EH (cell line): ENCODE measurements at regions not wholly inside any gene's neighbourhood (a gene's known extent, or its start where the extent isn't known, plus 50 kb on each side); places are given as distances from the start of the nearest gene placed in this dataset.

Experiments
- DNase-seq: peaks from one replicate; pipeline ENCODE4 v3.0.0-alpha.2; 2015; ENCODE audit warnings: low read depth

DNA sequence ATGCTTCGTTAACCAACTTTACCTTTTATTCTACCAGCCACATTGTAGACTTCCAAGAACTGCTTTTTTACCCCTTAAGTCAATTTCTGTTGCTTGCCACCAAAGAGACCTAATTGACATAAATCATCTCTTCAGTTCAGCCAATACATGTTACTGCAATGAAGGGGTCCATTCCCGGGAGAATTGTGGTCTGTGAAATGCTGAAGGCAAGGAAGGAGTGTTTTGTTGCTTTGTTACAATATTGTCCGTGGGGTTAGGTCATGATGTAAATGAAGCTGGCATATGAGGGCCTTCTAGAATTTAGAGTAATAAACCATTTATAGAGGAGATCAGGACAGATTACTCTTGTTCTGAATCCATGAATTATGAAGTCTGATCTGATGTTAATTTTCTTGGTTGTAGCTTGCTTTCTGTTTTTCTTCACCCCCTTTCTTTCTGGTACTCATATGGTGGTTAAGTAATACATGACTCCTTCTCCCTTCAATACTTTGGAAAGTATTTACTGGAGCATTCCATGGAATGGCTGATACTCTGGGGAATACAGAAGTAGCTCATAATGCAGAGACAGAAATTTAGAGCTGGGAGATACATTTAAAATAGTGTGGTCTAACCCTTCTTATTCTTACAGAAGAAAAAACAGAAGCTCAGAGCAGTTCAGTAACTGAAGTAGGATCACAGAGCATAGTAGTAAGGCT lies 297.0 kb upstream of the CLINT1 start:
- no peak for DNase-seq

DNA sequence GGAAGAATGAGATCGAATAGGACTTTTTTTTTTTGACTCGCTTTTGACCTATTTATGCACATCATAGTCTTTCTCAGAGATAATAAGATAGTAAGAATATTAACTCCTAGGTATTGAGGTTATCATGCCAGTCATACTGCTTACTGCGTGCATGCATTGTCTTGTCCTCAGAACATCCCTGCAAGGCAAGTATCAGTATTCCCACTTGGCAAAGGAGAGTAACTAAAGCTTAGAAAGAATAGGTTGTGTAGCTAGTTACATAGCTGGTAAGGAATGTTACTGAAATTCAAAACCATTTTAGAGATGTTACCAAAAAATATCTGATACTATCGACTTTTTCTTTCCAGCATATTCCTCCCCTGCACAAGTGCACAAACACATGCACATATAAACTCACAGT lies 296.1 kb upstream of the CLINT1 start:
- DNase-seq: no peak

DNA sequence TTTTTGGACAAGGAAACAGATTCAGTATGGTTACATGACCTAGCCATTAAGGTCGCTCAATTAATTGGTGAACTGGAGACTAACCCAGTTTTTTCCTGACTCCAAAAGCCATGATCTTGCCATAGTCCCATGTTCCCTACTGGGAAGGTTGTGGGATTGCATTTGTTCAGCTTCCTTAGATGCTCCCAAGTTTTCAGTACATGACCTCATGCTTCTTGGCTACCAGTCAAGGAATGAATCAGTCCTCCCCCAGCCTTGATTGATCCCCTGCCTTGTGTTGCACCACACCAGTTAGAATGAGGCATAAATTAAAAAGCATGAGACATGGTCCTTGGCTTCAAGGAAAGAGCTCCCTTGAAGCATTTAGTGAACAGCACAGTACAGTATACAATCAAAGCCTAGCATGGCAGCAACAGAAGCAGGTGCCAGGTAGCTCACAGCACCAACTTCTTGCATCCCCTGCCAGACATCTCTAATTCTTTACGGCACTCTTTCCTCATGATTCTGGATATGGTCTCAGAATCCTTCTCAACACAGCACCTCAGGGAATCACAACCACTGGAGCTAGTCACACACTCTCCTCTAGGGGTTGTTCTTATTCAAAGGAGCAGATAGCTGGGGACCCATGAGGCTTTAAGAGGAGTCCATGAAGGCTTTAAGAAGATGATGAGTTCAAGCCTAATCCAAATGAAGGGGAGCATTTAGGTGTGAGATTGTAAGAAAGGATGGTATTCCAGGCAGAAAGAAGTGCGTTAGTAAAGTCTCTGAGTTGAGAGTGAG lies 295.5 kb upstream of the CLINT1 start:
- DNase-seq: peak; percentile 74

DNA sequence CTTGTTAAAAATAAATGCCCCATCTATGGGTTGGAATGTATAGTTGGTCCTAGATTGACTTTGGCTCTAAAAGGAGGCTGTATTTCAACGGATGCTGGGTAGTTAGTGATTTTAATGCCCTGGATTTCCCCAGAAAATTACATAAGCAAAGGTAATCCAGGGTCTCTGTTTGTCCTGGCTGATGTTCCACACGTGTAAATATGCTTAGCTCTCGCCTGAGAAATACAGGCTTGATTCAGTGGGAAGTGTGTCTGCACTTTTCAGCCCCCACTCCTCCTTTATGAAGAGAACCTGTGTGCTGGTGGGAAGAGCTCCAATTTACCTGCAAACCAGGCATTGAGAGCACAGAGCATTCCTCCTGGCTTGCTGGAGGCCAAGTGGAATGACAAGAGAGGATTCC lies 294.6 kb upstream of the CLINT1 start:
- no peak for DNase-seq

DNA sequence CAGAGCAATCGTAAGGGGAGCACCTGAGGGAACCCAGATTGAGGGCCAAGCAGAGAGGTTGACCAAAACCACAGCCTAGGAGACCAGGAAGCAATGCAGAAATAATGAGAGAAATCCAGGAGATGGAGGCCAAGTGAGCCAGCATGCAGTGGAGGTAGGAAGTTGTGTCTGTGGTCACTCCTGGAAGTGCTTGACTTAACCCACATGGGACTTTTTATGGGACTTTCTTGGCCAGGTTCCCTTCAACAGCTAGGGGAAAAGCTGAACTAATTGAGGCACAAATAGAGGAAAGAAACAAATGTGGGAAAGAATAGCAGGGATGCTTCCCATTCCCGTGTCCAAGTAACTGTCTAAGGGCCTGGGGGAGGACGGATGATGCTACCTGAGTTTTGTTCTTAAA lies 293.2 kb upstream of the CLINT1 start:
- peak; percentile 21 for DNase-seq

DNA sequence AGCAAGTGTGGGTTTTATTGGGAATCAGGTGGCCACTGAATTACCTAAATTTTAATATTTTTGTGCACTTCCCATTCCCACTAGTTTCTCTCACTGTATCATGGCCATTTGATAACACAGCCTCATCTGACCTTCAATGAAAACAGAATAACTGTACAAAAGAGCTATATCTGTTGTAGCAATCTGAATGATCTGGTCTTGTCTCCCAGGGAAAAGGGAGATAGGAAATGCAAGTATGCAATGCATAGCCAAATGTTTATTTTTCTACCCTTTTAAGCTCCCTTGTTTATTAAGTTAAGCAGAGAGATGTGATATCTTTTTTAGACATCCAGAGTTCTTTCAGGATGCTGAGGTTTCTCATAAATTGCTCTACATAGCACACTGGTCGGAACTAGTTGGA lies 288.3 kb upstream of the CLINT1 start:
- DNase-seq: peak; percentile 45

DNA sequence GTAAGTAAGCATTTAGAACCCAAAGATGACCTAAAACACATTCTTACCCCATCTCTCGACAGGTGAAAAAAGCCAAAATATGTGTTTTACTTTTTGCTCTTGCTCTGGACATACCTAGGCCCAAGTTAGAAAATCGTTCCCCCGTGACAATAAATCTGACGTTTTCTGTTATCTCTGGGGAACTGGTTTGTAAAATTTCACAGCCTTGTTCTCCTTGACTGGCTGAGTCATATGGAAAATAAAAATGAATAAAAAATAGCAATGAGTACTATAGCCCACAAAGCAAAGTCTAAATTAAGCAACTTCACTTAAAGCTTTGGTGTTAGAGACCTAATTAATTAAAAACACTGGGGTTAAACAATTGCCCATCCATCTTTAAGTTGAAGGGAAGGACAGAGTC lies 286.9 kb upstream of the CLINT1 start:
- no peak for DNase-seq

DNA sequence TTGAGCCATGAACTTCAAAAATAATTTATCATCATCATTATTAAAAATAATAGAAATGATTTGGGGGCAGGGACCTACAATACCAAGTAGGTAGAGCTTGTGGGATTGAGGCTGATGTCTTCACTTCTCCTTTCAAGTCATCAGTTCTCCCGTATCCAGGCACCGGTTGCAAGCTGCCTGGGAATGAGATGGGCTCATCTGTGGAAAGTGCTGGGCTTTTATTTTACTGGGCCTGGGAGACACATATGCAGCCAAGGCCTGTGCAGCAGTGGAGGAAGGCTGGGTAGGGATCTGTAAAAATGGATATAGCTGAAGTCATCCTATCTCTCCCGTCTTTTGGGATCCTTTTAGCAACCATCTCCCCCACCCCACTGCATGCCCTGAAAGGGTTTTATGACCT lies 284.1 kb upstream of the CLINT1 start:
- no peak for DNase-seq

DNA sequence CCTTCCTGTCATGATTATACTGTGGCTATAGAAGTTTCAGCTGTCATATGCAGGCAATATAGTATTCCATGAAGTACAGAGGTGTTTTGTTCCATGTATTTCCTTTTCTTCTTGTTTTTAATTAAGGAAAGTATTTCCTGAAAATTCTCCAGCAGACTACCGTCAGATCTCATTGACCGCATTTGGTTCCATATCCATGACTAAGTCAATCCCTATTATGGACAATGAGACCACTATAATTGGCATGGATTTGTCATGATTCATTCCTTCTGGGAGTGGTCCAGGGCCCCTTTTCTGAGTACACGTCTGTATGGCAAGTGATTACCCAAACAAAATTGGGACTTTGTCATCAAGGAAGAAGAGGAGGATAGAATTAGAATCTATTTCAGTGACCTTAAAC lies 283.2 kb upstream of the CLINT1 start:
- peak; percentile 41 for DNase-seq

DNA sequence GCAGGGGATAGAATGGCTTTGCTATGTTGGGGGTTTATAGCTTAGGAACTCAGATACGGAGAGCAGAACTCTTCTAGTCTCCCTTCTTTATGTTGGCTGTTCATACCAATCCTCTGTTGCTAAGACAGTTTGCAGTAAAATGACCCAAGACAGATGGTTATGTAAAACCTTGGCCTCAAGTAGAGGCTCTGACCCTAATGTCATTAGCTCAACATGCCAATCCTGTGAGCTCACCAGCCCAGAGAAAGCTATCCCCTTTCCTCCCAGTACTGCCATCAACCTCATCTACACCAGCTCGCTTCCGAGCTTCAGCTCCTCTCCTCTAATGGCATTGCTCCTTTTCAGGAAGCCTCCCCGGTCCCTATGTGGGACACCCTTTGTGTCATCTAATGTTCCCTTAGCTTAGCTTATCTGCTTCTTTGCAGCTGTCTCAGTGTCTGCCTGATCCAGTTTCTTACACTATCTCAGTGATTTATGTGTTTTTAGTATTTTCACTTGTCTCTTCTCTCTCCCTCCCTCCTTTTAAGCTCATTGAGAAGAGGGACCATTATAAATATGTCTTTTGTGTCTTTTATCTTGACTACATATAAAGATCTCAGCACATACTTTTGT lies 281.3 kb upstream of the CLINT1 start:
- DNase-seq: peak; percentile 70

DNA sequence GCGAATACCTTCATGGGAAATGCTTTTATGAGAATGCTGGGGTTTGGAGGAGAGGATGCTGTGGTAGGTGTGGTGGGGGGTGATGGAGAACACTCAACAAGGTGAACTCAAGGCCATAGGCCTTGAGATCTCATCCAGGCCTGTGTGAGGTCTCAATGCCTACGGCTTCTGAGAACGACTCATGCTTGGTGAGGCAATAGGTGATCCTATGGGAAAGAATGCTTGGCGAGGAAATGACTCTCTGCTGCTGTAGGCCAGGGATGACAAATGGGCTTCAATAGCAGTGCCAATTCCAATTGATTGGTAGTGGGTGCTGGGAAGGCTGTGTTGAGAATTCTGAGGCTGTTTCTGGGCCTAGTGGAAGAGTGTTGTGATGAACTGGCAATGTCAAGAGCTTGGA lies 280.2 kb upstream of the CLINT1 start:
- peak; percentile 66 for DNase-seq

DNA sequence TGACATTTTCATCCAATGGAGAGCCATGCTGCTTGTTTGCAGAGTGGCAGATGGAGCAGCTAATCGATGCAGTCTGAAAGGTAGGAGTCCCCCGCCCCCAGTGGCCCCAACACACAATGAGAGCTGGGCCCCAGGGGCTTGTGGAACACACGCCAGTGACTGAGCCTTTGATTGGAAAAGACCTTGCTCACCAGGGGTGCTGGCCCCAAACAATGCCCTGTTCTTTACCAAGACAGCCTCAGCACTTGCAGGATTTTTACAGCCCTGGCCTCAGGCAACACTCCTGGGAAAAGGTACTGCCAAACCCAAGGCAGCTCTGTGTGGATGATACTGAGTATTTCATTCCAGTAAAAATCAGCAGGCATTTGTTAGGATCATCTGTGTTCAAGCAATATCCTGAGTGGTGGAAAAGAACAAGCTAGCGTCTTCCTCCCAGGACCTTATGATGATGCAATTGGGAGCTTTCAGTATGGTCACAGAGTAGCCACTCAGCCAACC lies 276.8 kb upstream of the CLINT1 start:
- no peak for DNase-seq

DNA sequence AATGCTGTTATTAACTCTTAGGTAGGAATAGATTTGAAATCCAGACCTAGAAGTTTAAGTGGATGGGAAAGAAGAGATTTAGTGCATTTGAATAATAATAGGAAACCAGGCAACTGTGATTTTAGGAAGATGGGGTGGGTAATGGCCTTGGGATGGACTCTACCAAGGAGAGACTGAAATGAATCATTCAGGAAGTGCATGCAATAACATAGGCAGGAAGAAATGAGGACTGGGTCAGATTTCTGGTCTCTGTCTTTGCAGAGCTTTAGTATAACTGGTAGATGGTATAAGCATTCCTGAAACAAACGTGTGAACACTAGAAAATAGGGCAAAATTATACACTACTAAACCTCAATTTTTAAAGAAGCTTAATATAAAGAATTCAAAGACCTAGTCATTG lies 274.4 kb upstream of the CLINT1 start:
- DNase-seq: peak; percentile 24

DNA sequence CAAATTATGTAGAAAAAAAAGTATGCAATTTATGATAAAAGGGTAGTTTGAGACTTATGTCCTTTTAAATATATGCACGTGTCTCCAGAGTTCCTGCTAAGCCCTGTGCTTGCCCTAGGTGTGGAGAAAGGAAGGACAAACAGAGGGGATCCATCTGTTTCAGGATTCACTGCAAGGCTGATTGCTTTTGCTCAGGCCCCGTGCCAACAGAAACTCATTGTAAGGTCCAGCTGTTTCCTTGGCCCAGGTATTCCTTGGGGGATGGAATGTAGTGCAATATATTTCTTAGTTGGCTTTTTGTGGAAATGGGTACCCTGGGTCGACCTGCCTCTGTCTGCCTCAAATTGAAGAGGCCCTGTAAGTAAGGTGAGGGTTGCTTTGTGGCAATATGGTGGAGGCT lies 268.6 kb upstream of the CLINT1 start:
- DNase-seq: no peak

DNA sequence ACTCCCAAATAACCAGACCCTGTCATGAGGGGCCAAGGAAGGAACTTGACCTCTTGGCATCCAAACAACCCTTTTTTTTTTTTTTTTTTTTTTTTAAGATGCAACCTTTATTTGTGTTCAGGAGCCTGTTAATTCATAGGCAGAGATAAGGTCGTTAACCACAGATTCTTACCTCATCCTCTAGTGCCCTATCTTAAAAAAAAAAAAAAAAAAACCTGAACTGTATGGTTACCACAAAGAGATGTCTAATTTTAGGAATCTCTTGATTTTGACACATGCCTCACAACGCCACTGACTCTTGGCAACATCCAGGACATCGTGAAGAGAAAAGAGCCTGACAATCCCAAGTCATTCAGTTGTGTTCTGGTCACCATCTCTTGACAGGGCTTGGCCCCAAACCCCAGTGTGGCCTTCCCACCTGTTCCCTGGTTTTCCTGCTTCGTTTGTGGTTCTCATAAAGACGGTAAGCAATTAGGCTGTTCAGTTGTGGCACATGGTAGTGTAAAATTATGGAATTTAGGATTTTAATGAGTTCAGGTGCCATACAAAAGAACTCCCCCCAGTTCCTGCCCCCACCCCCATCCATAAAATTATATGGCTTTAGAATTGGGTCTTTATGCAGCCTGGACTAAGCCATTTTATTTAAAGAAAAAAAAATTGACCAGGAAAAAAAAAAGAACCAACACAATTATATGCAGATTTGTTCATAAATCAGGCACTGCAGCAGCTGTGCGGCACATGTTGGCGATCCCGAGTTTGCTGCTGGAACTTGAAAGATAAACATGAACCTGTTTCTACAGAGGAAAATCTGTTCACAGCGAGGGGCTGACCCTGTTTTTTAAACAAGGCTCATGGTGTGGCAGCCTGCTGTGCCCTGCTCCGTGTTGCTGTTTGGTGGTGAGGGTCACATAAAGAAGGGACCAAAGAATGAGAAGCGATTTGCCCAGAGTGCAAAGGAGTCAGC lies 267.8 kb upstream of the CLINT1 start:
- no peak for DNase-seq

DNA sequence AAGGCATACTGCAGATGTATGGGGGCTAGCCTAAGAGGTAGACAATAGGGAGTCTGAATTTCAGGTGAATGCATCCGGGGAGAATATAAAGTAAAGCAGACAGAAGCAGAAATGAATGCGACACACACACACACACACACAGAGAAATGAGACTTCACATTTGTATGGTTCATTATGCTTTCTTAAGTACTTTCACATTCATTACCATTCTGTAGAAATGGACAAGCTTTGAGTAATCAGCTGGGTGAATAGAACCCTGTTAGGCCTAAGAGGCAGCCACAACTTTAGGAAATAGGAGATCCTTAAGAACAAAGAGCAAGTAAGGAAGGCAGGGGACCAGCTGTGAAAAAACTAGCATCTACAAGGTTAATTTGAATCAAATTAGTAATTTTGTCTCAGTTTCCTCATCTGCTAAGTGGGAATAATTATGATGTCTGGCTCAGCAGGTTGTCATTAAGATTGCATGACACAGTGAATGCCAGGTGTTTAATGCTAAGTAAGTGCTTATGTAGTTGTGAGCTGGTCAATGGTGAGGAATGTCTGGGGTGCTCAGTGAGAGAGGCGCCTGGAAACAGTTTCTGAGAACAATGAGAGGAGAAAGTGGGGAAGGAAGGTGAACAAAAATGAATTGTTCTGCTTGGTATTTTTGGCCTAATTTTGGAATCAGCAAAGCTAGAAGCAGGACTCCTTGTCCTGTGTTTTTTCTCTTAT lies 265.8 kb upstream of the CLINT1 start:
- DNase-seq: no peak

DNA sequence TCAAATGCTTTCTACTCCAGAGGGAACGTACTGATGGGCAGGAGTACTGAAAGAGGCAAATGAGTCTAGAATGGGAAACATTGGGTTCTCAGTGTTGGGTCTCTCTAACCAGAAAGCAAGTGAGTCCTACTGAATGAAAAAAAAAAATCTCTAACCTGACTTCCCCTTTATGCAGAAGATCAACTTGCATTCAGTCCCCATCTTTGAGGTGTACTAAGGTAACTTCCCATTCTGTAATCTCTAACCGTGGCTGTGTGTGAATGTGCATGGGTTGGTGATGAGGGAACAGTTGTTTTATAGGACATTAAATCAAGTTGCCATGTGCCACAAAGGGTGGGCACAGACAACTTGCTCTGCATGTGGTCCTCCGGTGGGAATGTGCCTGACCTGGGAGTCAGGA lies 264.6 kb upstream of the CLINT1 start:
- no peak for DNase-seq

DNA sequence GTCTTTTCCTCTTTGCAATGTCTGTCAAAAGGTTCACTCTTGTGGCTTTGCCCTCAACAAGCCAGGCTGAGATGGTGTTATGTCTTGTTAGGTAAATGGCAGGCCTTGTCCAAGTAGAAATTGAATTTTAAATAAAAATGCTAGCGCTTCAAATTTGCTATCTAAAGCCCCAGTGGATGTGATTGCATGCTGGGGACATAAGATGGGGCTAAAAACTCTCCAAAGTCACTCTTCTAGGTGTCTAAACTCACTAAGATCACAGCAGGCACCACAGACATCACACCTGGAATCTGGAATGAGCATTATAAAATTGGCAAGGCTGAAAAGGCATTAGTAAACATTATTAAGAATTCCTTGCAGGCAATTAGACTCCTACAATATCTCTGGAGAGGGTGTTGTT lies 262.7 kb upstream of the CLINT1 start:
- no peak for DNase-seq

DNA sequence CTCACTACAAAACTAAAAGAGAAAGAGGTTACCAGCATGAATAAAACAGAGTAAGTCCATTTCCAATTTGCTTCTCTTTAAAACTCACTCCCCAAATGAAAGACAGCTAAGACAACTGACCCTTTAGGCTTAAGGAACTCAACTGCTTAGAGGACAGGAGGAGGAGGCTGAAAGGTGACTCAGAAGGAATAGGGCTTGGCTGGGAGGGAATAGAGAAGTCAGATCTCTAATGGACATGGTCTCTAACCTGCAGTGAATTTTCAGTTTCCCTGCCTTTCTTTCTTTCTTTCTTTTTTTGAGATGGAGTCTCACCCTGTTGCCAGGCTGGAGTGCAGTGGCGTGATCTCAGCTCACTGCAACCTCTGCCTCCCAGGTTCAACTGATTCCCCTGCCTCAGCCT lies 261.8 kb upstream of the CLINT1 start:
- peak; percentile 46 for DNase-seq

DNA sequence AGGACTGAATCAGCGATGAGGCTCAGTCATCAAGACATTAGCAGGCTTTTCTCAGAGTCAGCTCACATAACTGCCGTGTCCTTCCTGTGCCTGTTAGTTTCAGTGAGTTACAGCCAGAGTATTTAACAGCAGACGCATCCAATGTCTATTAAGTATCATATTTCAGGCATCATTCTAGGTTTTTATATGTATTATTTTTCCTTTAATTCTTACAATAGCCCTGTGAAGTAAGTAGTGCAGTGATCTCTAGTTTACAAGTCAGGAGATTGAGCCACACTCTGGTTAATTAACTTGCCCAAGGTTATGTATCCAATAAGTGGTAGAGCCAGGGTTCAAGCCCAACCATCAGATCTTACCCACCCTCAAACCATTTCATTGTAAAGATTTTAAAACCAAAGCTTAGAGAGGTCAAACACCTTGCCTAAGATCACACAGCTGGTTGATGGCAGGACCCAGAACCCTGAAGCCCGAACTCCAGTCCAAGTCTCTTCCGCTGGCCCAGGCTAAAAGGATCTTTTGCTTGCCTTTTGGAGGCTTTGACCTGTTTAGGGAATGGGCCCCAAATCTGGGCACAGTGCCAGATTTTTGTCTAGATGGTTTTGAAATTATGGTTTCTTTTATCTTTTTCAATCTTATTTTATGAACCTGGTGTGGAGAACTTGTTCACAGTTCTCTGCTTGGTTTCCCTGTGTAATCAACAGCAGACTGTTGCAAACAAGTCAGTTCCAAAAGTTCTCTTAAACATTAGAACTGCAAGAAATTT lies 261.2 kb upstream of the CLINT1 start:
- peak; percentile 90 for DNase-seq
